GM18858 (cell line): ENCODE measurements at regions not wholly inside any gene's neighbourhood (a gene's known extent, or its start where the extent isn't known, plus 50 kb on each side); places are given as distances from the start of the nearest gene placed in this dataset.

Source experiments
- ATAC-seq: cut with Tn5 transposase; IDR thresholded peaks from one replicate; pipeline ENCODE4 v1.9.1; 2021; ENCODE audit not compliant: unreplicated experiment

DNA sequence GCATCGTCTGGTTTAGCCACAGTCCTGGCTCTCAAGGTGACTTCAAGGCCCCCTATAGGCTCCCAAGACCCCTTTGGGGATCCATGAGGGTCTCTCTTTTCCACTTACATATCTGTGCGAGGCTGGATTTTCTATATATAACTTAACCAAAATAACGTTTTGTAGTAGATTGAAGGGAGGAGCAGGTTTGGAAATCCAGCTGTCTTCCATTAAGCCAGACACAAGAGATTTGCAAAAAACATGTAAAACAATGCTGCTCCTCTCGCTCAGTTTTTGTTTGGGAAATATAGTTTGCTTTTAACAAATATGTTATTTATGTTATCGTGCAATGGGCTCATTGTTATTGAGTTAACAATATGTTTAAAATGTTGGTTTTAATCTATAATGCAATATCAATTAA is 811.2 kb downstream of the TYW1 start:
- ATAC-seq: no peak

DNA sequence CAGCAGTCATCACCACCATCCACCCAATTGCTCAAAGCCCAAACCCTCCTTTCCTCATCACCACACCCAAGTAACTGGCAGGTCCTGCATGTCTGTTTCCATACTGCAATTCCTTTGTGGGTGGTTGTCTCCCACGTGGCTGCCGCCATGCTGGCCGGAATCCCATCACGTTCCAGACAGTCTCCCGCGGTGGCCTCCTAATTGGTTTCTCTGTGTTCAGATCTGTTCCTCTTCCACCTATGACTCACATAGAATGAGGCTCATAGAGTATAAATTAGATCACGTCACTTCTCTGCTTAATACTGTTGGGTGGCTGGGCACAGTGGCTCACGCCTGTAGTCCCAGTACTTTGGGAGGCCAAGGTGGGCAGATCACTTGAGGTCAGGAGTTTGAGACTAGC is 813.0 kb downstream of the TYW1 start:
- ATAC-seq: no peak

DNA sequence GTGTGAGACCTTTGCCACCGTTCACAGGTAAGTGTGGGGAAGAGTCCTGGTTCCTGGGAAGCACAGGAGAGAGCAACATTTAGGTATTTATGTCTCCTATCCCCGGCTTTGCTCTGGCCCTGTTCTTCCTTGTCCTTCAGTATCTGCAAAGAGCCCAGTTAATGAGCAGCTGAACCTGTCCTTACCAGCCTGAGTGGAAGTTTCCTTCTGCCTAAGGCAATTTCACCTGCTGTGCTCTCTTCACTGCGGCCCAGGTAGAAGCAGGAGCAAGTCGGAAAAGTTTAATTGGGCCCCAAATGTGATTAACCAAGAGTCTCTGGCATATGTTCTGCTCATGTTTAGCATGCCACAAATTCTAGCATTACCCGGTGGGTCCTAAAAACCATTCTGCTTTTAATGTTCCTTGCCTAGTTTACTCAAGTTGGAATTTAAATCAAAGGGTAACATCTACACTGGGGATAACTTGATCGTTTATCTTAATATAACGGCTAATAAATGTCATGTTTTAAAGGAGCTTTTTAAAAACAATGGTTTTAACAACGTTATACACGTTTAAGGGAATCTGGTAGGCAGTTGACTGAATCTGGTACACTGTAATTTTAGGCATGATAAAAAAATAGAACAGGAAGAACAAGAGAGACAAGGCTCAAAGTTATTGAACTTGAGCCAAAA is 817.1 kb downstream of the TYW1 start:
- ATAC-seq: no peak

DNA sequence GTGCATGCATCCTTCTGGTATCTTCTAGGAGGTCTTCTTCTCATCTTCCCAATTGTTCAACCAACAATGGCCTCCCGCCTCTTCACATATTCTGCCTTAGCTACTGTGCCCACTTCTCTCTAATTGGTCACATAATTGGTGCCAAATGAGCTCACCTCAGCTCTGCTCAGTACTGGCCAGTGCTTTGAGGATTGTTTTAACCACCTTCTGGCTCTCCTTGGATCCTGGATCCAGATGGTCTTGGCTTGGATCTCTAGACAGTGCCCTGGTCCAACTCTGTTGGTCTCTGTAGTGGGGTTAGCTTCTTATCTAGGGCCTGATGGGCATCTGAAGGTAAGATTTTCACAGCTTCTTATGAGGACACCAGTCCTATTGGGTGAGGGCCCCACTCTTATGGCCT is 820.8 kb downstream of the TYW1 start:
- ATAC-seq: no peak

DNA sequence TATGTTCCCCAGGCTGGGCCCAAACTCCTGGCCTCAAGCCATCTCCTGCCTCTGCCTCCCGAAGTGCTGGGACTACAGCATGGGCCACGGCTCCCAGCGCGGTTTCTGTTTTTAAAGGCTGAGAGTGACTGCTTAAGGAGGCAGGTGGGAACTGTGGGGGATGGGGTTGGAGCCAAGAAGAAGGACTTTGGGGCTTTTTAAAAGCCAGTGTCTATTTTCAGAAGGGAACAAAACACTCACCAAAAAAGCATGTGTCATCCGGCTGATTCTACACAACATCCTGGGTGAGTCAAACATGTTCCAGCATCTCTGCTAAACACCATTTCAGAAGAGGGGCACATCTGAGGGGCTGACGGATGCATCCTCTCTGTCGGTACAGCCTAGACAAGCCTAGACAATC is 824.5 kb downstream of the TYW1 start:
- no peak for ATAC-seq

DNA sequence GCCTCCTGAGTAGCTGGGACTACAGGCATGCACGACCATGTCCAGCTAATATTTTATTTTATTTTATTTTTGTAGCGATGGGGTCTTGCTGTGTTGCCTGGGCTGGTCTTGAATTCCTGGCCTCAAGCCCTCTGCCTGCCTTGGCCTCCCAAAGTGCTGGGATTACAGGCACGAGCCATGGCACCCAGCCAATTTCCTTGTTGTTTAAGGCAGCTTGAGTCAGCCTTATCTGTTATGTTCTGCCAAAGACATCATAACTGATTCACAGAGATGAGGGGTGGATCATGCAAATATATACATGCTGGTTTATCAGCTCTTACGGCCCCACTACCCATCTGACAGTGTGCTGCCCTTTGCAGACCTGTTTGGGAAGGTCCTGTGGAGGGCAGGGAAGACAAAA is 826.7 kb downstream of the TYW1 start:
- no peak for ATAC-seq

DNA sequence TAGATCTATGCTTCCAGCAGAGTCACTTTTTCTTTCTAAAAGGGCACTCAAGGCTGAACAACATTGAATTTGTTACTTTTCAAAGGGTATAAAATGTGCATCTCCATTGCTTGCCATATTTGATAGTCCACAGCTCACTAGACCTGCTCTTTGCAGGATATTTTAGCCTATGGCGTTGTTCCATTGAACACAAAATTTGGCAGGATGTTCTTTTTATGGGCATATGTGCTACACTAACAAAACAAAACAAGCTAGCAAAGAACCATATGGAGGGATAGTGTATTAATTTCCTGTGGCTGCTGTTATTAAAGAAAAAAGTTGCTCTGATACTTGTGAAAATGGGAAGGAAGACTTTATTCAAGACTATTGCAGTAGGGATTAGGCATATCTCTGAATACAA is 828.7 kb downstream of the TYW1 start:
- ATAC-seq: no peak

DNA sequence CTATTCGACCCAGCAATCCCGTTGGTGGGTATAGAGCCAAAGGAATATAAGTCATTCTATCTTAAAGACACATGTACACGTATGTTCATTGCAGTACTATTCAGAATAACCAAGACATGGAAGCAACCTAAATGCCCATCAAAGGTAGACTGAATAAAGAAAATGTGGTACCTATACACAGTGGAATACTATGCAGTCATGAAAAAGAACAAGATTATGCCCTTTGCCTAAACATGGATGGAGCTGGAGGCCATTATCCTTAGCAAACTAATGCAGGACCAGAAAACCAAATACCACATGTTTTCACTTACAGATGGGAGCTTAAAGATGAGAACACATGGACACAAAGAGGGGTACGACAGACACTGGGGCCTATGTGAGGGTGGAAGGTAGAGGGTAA is 845.3 kb downstream of the TYW1 start:
- no peak for ATAC-seq

DNA sequence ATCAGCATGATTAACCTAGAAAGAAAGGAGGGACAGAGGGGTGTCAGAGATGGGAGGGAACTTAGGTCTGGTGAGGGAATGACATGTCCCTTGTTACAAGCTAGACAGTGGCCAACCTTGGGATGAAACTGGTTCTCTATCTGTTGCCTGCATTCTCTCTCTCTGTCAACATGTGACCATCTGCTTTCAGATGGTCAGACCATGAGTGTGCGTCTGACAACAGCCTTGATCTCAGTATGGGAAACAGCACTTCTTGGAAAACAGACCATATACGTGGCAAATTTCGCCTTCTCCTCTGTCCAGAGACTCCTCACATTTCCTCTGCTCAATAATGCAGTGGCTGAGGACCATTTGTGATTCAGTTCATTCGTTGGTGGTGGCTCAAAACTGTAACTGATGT is 845.9 kb downstream of the TYW1 start:
- ATAC-seq: no peak

DNA sequence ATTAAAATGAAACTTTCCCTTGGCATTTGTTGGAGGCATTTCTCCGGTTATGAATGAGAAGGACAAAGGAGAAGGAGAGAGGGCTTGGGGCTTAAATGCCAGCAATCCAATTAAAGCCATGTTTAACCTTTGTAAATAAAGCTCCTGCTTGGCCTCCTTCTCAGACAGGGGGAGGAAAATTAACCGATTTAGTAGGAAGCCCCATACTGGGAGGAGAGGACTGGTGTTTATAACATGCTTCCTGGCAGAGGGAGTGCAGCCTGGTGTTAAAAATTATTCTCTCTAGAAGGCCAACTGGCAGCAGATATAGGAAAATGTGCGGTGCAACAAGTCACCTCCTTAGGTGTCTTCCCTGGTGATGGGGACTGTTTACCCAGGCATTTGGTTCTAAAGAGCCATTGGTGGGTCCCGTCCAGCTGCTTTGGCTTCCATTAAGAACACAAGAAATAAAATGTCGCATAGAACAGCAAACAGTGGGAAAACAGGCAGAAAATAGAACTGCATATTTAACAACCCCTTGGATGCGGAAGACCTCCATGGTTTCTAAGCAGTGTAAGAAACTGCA is 846.5 kb downstream of the TYW1 start:
- no peak for ATAC-seq

DNA sequence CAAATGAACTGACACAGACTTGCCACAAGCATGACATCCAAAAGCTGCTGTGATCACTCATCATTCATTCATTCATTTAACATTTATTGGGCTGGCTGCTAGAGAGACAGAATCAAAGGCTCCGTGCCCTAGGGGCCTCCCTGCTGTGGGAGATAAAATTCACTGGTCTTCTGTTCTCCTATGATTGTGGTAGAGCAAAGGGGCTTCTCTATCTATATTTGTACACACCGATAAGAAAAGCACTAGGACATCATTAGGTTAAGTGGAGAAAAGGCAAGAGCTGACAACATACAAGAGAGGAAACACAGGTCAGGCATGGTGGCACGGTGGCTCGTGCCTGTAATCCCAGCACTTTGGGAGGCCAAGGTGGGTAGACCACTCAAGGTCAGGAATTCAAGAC is 847.0 kb downstream of the TYW1 start:
- no peak for ATAC-seq

DNA sequence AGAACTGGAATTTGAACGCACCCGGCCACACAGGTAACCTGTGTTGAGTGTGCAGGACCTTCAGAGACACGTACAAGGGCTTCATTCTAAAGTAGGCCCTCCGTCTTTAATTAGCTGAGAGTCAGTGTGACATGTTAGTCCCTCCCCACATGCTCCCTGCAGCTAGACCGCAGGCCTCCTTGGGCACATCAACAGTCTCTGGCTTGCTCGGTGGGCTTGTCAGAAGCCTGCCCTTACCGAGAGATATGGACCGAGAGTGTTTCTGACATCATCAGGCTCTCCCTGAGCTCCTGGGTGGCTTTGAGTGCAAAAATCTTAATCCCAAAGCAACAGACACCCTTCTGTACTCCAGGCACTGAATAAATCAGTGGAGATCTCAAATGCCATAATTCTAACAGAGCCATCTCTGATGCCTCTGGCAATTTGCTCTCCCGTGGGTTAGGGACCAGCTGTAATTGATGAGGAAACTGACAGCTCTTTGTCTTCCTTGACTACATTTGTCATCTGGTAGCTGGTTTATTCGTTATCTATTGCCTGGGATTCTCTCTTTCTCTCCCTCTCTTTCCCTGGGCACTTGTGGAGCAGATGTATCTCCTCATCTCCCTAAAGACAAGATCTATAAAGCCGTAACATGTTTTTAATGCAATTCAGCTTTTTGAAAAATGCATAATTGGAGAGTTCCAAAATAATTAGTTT is 850.6 kb downstream of the TYW1 start:
- ATAC-seq: no peak

DNA sequence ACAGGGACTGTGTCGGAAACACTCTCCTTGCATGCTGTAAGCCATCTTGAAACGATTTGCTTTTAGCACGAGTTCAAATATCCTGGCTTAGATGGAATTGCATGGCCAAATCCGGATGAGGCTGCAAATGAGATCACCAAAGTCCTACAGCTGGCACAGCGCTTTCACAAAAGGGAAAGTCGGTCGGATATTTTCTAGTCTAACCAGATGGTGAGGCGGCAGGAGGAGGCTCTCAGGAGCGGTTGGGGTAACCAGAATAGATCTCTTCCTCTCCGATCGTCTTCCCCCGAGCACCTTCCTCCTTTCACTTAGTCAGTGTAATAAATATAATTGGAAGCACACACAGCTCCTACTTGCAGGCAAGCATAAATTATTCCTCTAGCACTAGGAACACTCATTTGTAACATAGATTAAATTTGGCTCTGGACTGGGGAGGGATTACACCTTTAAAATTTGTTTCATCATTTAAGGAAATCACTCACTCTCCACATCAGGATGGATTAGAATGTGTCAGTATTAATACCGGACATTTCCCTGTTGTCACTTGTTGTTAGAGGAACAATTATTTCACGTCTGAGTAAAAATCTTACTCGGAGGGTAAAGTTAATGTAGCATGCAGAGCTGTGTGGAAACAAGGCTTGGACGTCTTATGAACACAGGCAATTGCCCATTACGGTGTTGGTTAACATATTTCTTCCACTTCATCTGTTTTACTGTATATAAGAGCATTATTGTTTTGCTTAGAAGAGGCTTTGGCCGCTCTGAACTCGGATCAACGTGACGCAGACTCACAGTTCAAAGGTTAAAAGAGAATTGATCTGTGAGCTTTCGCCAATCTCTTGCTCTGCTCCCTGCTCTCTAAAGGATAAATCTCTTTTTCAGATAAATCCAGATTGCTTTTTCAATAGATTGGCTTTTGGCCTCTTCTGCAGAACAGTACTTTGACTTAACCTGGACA is 857.9 kb downstream of the TYW1 start:
- ATAC-seq: no peak

DNA sequence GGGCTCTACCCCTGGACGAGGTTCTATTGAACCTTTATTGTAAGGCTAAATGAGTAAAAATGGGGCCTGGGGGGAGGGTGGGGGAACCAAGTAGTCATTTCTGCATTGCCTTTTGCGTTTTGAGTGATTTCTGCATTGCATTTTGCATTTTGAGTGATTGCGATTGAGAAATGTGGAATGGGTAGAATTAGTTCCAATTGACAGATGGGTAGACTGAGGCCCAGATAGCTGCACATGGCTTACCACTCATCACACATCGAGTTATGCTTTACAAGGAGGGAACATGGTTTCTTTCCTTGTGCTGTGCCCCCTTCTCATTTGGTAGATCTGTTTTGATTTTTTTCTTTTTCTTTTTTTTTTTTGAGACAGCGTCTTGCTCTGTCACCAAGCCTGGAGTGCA is 858.7 kb downstream of the TYW1 start:
- no peak for ATAC-seq

DNA sequence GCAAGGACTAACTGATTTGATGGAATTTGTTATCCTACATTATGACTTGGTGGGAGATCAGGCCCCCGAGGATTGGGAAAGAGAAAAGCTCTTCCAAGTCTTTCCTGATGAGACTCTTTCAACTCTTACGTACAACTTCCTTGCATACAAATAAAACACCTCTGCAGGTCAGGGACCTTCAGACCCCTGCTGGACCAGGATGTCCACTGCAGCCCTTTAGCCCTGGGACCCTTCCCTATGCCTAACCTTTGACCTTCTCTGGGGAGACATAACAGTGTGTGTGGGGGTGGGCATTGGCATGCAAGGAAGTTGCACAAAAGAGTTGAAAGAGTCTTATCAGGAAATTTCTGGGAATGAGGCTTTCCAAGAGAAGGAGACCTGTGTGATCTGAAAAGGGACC is 859.4 kb downstream of the TYW1 start:
- ATAC-seq: no peak

DNA sequence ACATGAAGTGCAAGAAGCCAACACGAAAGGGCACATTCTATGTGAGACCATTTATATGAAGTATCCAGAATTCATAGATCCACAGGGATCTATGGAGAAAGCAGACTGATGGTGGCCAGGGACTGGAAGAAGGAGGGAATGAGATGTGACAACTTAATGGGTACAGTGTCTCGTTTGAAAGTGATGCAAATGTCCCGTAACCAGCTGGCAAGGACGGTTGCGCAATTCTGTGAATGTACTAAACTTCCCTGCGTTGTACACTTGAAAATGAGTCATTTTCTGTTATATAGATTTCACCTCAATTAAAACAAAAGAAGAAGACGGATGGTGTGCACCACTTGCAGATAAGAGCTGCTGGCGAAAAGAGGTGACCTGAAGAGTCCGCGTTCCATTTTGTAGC is 861.1 kb downstream of the TYW1 start:
- no peak for ATAC-seq

DNA sequence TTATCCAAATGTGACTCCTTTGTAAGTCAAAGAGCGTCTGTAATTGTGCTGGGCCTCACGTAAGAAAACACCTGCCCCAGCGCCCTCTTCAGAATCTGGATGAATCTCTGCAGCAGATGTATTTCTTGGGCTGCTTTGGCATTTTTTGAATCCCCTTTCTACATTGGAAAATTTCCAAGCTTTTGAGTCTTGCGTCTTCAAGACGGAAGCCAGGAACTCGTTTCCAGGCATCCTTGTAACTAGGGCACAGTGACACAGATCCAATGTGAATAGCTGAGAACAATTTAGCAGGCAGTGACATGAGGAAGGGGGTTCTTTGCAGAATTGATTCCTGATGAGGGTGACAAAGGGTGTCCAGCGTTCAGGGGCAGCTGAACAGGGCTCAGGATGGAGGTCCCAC is 862.3 kb downstream of the TYW1 start:
- ATAC-seq: no peak

DNA sequence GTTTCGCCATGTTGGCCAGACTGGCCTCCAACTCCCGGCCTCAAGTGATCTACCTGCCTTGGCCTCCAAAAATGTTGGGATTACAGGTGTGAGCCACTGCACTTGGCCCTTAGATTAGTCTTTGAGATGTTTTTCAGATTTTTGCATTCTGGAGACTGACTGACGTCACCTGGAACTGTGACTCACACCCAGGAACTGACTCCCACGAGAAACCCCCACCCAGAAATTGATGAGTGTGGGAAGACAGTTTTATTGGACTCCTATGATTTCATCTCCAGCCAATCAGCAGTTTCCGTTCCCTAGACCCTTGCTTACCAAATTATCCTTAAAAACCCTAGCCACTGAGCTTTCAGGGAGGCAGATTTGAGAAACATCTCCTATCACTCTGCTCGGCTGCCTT is 867.3 kb downstream of the TYW1 start:
- ATAC-seq: no peak

DNA sequence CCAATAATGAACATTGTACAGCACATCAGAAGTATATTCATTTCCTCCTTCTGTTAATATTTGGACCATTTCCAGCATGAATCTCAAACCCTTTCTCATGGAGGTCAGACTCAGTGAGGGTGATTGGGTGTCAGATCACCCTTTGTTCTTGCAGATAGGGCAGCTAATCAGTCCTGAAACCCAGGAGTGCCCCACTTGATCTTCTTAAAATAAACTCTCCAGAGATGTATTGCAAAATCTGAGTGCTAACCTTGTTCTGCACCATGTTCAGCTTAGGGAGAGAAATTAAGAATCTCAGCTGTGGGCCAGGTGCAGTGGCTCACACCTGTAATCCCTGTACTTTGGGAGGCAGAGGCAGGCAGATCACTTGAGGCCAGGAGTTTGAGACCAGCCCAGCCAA is 869.4 kb downstream of the TYW1 start:
- no peak for ATAC-seq

DNA sequence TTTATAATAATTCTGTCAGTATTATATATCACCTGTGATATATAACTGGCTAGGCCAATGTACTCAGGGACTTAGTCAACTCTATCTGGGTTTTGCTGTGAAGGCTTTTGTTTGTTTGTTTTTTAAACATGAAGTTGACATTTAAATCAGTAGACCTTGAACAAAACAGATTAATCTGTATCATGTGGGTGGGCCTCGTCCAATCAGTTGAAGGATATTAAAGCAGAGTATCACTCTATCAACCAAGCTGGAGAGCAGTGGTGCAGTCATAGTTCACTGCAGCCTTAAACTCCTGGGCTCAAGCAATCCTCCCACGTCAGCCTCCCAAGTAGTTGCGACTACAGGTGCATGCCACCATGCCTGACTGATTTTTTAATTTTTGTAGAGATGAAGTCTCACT is 870.2 kb downstream of the TYW1 start:
- ATAC-seq: no peak

DNA sequence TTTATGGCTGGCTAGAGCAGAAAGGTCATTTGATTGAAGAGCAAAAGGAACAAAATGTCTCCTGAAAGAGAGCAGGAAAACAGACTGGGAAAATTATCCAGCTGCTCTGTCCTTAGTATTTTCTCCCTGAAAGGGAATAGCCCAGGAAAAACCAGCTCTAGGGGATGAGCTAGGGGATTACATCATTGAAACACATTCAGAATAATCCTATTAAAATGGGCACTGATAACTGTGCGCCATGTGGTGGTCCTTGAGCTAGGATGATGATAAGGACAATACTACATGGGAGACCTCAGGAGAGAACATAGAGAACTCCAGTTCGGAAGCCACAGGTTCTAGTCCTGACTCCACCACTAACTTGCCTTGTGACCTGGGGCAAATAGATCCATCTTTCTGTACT is 873.8 kb downstream of the TYW1 start:
- ATAC-seq: no peak

DNA sequence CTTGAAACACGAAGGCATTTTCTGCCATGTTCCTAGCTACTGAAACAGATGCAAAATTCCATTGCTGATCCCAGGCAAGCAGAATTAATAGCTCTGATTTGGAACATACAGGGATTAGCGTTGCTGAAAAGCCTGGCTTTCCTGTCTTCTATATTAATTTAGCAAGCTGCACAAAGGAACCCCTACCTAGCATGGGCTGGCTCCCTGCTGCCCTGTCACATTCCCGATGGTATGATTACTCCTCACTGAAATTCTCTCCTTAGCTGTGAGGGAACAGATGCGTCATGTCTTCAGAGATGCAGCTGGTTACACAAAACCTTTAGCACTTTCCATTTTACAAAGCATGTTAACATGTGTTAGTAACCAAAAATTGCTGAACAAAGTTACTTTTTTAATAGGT is 878.9 kb downstream of the TYW1 start:
- no peak for ATAC-seq
